K562 (cell line): ENCODE measurements at regions not wholly inside any gene's neighbourhood (a gene's known extent, or its start where the extent isn't known, plus 50 kb on each side); places are given as distances from the start of the nearest gene placed in this dataset.

Experiments used
- BMI1 ChIP-seq: fragments of 150-350 bp; IDR thresholded peaks from 2 replicates; pipeline ENCODE4 v1.6.1; 2014; ENCODE audit warnings: low read length
- CEBPG ChIP-seq, 3 experiments: fragments of 200-800 bp in 1 of 3; sonication (Bioruptor generic) in 1 of 3; sonication (generic) in 1 of 3; formaldehyde crosslinking in 1 of 3; IDR thresholded peaks in 2 of 3; conservative IDR thresholded peaks in 1 of 3; 2 replicates each; pipeline versions ENCODE4 v1.6.1 to v1.8.0; 2016 to 2022; ENCODE audit warnings: missing compliant biosample characterization in 2 of 3, missing genetic modification characterization in 2 of 3, mild to moderate bottlenecking in 1 of 3, missing genetic modification reagents in 1 of 3
- CTBP1 ChIP-seq: fragments of 450-650 bp; IDR thresholded peaks from 2 replicates; pipeline ENCODE4 v1.6.1; 2016; ENCODE audit warnings: borderline replicate concordance
- FIP1L1 ChIP-seq: fragments of 200-400 bp; formaldehyde crosslinking; IDR thresholded peaks from 2 replicates; pipeline ENCODE4 v1.6.1; 2018; ENCODE audit warnings: mild to moderate bottlenecking, low read depth, low read length; ENCODE audit not compliant: poor library complexity, severe bottlenecking
- SRF ChIP-seq, 2 experiments: fragments of 250-450, 450-650 bp in 1 of 2; sonication (Bioruptor Pico) in 1 of 2; sonication (generic) in 1 of 2; formaldehyde crosslinking; IDR thresholded peaks; 2 replicates each; pipeline versions ENCODE4 v1.5.0 to v1.5.1; 2020 to 2022; ENCODE audit warnings: mild to moderate bottlenecking in 1 of 2, missing genetic modification reagents in 1 of 2
- ZNF12 ChIP-seq: sonication (generic); formaldehyde crosslinking; IDR thresholded peaks from 2 replicates; pipeline ENCODE4 v1.4.0; 2020; ENCODE audit warnings: mild to moderate bottlenecking, missing genetic modification reagents
- ZNF253 ChIP-seq: fragments of 250-450 bp; sonication (Bioruptor Pico); conservative IDR thresholded peaks from 2 replicates; pipeline ENCODE4 v1.6.1; 2021; ENCODE audit warnings: mild to moderate bottlenecking
- ZNF354B ChIP-seq: fragments of 250-450 bp; sonication (Bioruptor Pico); IDR thresholded peaks from 2 replicates; pipeline ENCODE4 v1.4.0; 2020
- TF ChIP-seq, protein P1 (sequence below), 3 experiments: IDR thresholded peaks in 2 of 3; conservative IDR thresholded peaks in 1 of 3; 2 replicates each; pipeline ENCODE4 v1.5.1; 2011 to 2012; ENCODE audit warnings: low read length in 3 of 3, mild to moderate bottlenecking in 3 of 3, control low read depth in 2 of 3, improper control_type of control experiment in 1 of 3, inconsistent platforms in 1 of 3, low read depth in 1 of 3, mixed read lengths in 1 of 3, moderate library complexity in 1 of 3; ENCODE audit not compliant: insufficient read depth in 2 of 3

DNA sequence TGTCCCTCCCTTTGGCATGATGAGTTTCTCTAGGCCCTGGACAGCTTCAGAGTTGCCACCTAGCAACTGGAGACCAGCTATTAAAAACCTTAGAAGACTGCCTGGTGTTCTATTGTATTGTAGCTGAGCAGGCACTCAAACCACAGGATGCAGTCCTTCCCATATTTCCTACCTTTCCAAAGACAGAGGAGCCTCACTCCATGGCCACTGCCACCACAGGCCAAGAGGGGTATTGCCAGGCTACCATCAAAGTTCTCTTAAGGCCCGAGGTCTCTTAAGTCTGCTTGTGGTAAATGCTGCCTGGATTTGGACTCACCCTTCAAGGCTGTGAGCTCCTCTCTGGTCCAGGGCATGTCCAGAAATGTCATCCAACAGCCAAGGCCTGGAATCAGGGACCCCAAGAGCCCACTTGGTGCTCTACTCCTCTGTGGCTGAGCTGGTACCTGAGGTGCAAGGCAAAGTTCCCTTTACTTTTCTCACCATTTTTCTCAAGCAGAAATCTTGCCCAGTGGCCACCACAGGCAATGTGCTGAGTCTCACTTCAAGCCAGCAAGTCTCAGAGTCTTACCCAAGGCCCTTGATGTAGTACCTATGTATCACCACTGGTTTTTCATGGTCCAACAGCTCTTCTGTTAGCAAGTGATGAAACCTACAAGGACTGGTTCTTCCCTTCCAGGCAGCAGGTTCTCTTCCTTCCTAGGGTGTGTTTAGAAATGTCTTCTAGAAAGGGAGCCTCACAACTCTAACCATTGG lies 269.4 kb downstream of the AMY1C start:
- TF ChIP-seq ZNF354B (CRISPR knock-in tag) (no peak), ZNF253 (no peak), BMI1 (no peak), CEBPG (CRISPR knock-in tag; IDR thresholded peaks at IDR 0.05) (no peak), CEBPG (tag; conservative IDR thresholded peaks at IDR 0.05 in 1 of 2, IDR thresholded peaks at IDR 0.05 in 1 of 2) (no peak), SRF (CRISPR knock-in tag; IDR thresholded peaks at IDR 0.05) (no peak), ZNF12 (CRISPR knock-in tag) (no peak), FIP1L1 (no peak), CTBP1 (no peak)
- TF ChIP-seq, protein P1, sequence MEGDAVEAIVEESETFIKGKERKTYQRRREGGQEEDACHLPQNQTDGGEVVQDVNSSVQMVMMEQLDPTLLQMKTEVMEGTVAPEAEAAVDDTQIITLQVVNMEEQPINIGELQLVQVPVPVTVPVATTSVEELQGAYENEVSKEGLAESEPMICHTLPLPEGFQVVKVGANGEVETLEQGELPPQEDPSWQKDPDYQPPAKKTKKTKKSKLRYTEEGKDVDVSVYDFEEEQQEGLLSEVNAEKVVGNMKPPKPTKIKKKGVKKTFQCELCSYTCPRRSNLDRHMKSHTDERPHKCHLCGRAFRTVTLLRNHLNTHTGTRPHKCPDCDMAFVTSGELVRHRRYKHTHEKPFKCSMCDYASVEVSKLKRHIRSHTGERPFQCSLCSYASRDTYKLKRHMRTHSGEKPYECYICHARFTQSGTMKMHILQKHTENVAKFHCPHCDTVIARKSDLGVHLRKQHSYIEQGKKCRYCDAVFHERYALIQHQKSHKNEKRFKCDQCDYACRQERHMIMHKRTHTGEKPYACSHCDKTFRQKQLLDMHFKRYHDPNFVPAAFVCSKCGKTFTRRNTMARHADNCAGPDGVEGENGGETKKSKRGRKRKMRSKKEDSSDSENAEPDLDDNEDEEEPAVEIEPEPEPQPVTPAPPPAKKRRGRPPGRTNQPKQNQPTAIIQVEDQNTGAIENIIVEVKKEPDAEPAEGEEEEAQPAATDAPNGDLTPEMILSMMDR (IDR thresholded peaks at IDR 0.05 in 2 of 3, conservative IDR thresholded peaks at IDR 0.05 in 1 of 3; ENCODE audit: insufficient read depth in 2 of 3, low read depth in 1 of 3, low read length in 3 of 3), result no peak
